HCT116 (cell line): ENCODE measurements at regions not wholly inside any gene's neighbourhood (a gene's known extent, or its start where the extent isn't known, plus 50 kb on each side); places are given as distances from the start of the nearest gene placed in this dataset.

Experiments
- ATAC-seq: fragments of 200-7000 bp; cut with Tn5 transposase; 2 replicates; pipeline ENCODE4 v1.9.1; 2020; ENCODE audit warnings: mild to moderate bottlenecking, moderate library complexity
- BruUV-seq: library from RNA; stranded (reverse); fragments of 400-500 nt; replicated peaks from 2 replicates; lab custom pipeline; 2021; lab: Mats Ljungman, UMichigan
- CTCF ChIA-PET: fragments of 300-600 bp; sonication (Branson Sonifier 250); formaldehyde crosslinking; loops from one replicate; lab custom pipeline; 2021; ENCODE audit warnings: antibody characterized with exemption; lab: Charles Lee
- POLR2A ChIA-PET: fragments of 300-600, 350-600 bp; sonication (Branson Sonifier 250); formaldehyde crosslinking; loops from one replicate; lab custom pipeline; 2021; ENCODE audit warnings: antibody characterized with exemption; lab: Charles Lee
- RAD21 ChIA-PET, 2 experiments: fragments of 300-600 bp; sonication (Branson Sonifier 250); formaldehyde crosslinking; loops; one replicate each; lab custom pipeline; 2023; ENCODE audit warnings: low total read pairs in 2 of 2; ENCODE audit not compliant: uncharacterized antibody in 2 of 2, unreplicated experiment in 2 of 2, low non-redundant PET in 1 of 2; lab: Charles Lee
- DNase-seq: peaks from one replicate; pipeline ENCODE4 v3.0.0-alpha.2; 2010; ENCODE audit warnings: low read depth, low spot score
- H2AFZ ChIP-seq: fragments of 200-600 bp; shearing (Covaris generic), sonication (generic); 2 replicates; pipeline ENCODE4 v1.6.1; 2017; ENCODE audit warnings: low read depth, mixed run types, mixed read lengths, antibody characterized with exemption, low read length; ENCODE audit not compliant: poor library complexity, severe bottlenecking
- H3K27ac ChIP-seq: 2 replicates; pipeline ENCODE4 v1.5.1; 2012; ENCODE audit warnings: low read depth, low read length
- H3K27me3 ChIP-seq: fragments of 200-600 bp; sonication (generic); 2 replicates; pipeline ENCODE4 v1.6.1; 2016; ENCODE audit warnings: mixed run types, low read length, mixed read lengths; ENCODE audit not compliant: insufficient read depth
- H3K36me3 ChIP-seq, 2 experiments: fragments of 200-500 bp in 1 of 2; fragments of 200-600 bp in 1 of 2; sonication (Bioruptor generic) in 1 of 2; sonication (generic) in 1 of 2; 2 replicates each; pipeline versions ENCODE4 v1.5.1 to v1.6.1; 2014 to 2016; ENCODE audit warnings: low read length in 2 of 2, inconsistent platforms in 1 of 2, mixed read lengths in 1 of 2, mixed run types in 1 of 2; ENCODE audit not compliant: insufficient read depth in 2 of 2, control insufficient read depth in 1 of 2
- H3K4me1 ChIP-seq, 2 experiments: fragments of 200-600 bp in 1 of 2; sonication (generic) in 1 of 2; 2 replicates each; pipeline versions ENCODE4 v1.5.1 to v1.6.1; 2012 to 2017; ENCODE audit warnings: low read length in 2 of 2, inconsistent platforms in 1 of 2, mild to moderate bottlenecking in 1 of 2, mixed read lengths in 1 of 2, mixed run types in 1 of 2, moderate library complexity in 1 of 2; ENCODE audit not compliant: insufficient read depth in 2 of 2, control insufficient read depth in 1 of 2
- H3K4me2 ChIP-seq: fragments of 200-600 bp; sonication (generic); 2 replicates; pipeline ENCODE4 v1.6.1; 2017; ENCODE audit warnings: mixed run types, low read length, mixed read lengths
- H3K4me3 ChIP-seq, 2 experiments: fragments of 200-600 bp in 1 of 2; sonication (generic) in 1 of 2; replicated peaks in 1 of 2; 2 replicates each; pipeline ENCODE4 v1.5.1; 2011 to 2016; ENCODE audit warnings: low read length in 2 of 2, control low read depth in 1 of 2, low read depth in 1 of 2, mild to moderate bottlenecking in 1 of 2, mixed read lengths in 1 of 2, mixed run types in 1 of 2
- H3K79me2 ChIP-seq: fragments of 200-600 bp; sonication (generic); 2 replicates; pipeline ENCODE4 v1.6.1; 2017; ENCODE audit warnings: mild to moderate bottlenecking, mixed run types, low read length, moderate library complexity, mixed read lengths; ENCODE audit not compliant: insufficient read depth
- H3K9ac ChIP-seq: fragments of 200-600 bp; sonication (generic); 2 replicates; pipeline ENCODE4 v1.6.1; 2016; ENCODE audit warnings: low read length, mixed read lengths
- H3K9me2 ChIP-seq: fragments of 200-600 bp; sonication (generic), shearing (Covaris generic); 2 replicates; pipeline ENCODE4 v1.6.1; 2017; ENCODE audit warnings: mixed run types, mild to moderate bottlenecking, moderate library complexity; ENCODE audit not compliant: insufficient read depth
- H3K9me3 ChIP-seq, 2 experiments: fragments of 200-500 bp in 1 of 2; fragments of 200-600 bp in 1 of 2; sonication (Bioruptor generic) in 1 of 2; sonication (generic) in 1 of 2; 2 replicates each; pipeline ENCODE4 v1.6.1; 2014 to 2017; ENCODE audit warnings: low read length in 2 of 2, mixed read lengths in 2 of 2, inconsistent platforms in 1 of 2, low read depth in 1 of 2, mild to moderate bottlenecking in 1 of 2, mixed run types in 1 of 2, moderate library complexity in 1 of 2; ENCODE audit not compliant: control insufficient read depth in 1 of 2, insufficient read depth in 1 of 2
- H4K20me1 ChIP-seq: fragments of 200-600 bp; sonication (generic), shearing (Covaris generic); 2 replicates; pipeline ENCODE4 v1.6.1; 2017; ENCODE audit warnings: mixed run types, mild to moderate bottlenecking, moderate library complexity; ENCODE audit not compliant: insufficient read depth
- CBX3 ChIP-seq: IDR thresholded peaks from 2 replicates; pipeline ENCODE4 v1.6.1; 2012; ENCODE audit warnings: low read depth
- CEBPB ChIP-seq: IDR thresholded peaks from 2 replicates; pipeline ENCODE4 v1.6.1; 2012; ENCODE audit warnings: low read depth
- CTCF ChIP-seq, 3 experiments: fragments of 200-600 bp in 1 of 3; sonication (generic) in 1 of 3; IDR thresholded peaks in 2 of 3; conservative IDR thresholded peaks in 1 of 3; 2 replicates each; pipeline ENCODE4 v1.5.1; 2012 to 2017; ENCODE audit warnings: low read depth in 2 of 3, low read length in 2 of 3, antibody characterized with exemption in 1 of 3, borderline replicate concordance in 1 of 3, control low read depth in 1 of 3, mild to moderate bottlenecking in 1 of 3, mixed read lengths in 1 of 3, mixed run types in 1 of 3, moderate library complexity in 1 of 3; ENCODE audit not compliant: insufficient read depth in 1 of 3
- EGR1 ChIP-seq: IDR thresholded peaks from 2 replicates; pipeline ENCODE4 v1.6.1; 2012; ENCODE audit warnings: low read depth
- ELF1 ChIP-seq: IDR thresholded peaks from 2 replicates; pipeline ENCODE4 v1.6.1; 2012; ENCODE audit warnings: low read depth, borderline replicate concordance
- EZH2 ChIP-seq: fragments of 200-600 bp; sonication (generic); IDR thresholded peaks from 2 replicates; pipeline ENCODE4 v1.6.1; 2017; ENCODE audit warnings: antibody characterized with exemption, mixed run types
- FOSL1 ChIP-seq: IDR thresholded peaks from 2 replicates; pipeline ENCODE4 v1.6.1; 2012; ENCODE audit warnings: low read depth
- MAX ChIP-seq: IDR thresholded peaks from 2 replicates; pipeline ENCODE4 v1.6.1; 2012
- POLR2A ChIP-seq: IDR thresholded peaks from 2 replicates; pipeline ENCODE4 v1.7.0; 2011; ENCODE audit warnings: borderline replicate concordance; ENCODE audit not compliant: insufficient read depth, insufficient read length; ENCODE audit errors: extremely low read depth
- POLR2AphosphoS5 ChIP-seq: IDR thresholded peaks from 2 replicates; pipeline ENCODE4 v1.6.1; 2011; ENCODE audit warnings: mild to moderate bottlenecking, low read depth, low read length, moderate library complexity
- RAD21 ChIP-seq: IDR thresholded peaks from 2 replicates; pipeline ENCODE4 v1.6.1; 2012; ENCODE audit warnings: low read depth, mild to moderate bottlenecking
- REST ChIP-seq: IDR thresholded peaks from 2 replicates; pipeline ENCODE4 v1.6.1; 2012; ENCODE audit warnings: low read depth
- SIN3A ChIP-seq: IDR thresholded peaks from 2 replicates; pipeline ENCODE4 v1.6.1; 2012; ENCODE audit warnings: low read depth
- SP1 ChIP-seq: IDR thresholded peaks from 2 replicates; pipeline ENCODE4 v1.6.1; 2012; ENCODE audit warnings: low read depth
- YY1 ChIP-seq: IDR thresholded peaks from 2 replicates; pipeline ENCODE4 v1.6.1; 2011; ENCODE audit warnings: low read length, low read depth, moderate library complexity, mild to moderate bottlenecking; ENCODE audit not compliant: insufficient replicate concordance; ENCODE audit errors: extremely low read depth
- ZBTB33 ChIP-seq: IDR thresholded peaks from 2 replicates; pipeline ENCODE4 v1.6.1; 2011; ENCODE audit warnings: mild to moderate bottlenecking, low read length, moderate library complexity; ENCODE audit not compliant: insufficient replicate concordance; ENCODE audit errors: extremely low read depth
- ZFX ChIP-seq: fragments of 450-650 bp; IDR thresholded peaks from 2 replicates; pipeline ENCODE4 v1.6.1; 2017
- ZNF274 ChIP-seq: fragments of 200-500 bp; sonication (Bioruptor generic); IDR thresholded peaks from 2 replicates; pipeline ENCODE4 v1.6.1; 2014; ENCODE audit warnings: mild to moderate bottlenecking, low read depth, low read length, inconsistent platforms
- intact Hi-C: fragments of 100-400 bp; cut with micrococcal nuclease; formaldehyde crosslinking; loops from 2 replicates; pipeline ENCODE4 v1.10.0; 2022

DNA sequence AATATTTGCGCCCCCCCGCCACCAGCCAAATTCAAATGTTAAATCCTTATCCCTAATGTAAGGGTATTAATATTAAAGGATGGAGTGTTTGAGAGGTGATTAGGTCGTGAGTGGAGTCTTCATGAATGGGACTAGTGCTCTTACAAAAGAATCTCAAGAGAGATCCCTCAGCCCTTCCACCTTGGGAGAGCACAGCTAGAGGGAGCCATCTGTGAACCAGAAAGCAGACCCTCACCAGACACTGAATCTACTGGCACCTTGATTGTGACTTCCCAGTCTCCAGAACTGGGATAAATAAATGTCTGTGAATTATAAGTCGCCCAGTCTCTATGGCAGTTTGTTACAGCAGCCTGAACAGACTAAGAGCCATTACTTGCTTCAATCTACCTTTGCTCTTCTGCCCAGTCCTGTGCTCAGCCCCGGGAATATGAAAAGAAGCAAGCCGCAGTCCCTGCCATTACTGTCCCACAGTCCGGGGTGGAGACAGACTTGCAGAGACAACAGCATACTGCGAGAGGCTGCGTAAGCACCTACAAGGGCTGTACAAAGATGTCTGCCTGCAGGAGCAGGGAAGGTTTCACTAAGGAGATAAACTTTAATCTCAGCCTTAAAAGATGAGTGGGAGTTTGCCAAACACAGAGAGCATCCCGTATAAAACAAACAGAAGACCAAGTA, 110.7 kb upstream of the TMCO5A start:
- no peak for DNase-seq
- H3K9ac ChIP-seq = no peak overlapping the region
- ChIA-PET RAD21 (no interaction called here), POLR2A (no interaction called here), CTCF (interaction anchor here (1.0 kb wide), 1 partner anchor 59 kb away, joined by 3 read pairs; no protein-coding TSS in a partner anchor)
- no peaks in the 10 kb centered on the region for H3K9me3 ChIP-seq
- no peak overlapping the region for H3K4me3 ChIP-seq
- no peaks in the 10 kb centered on the region for H3K79me2 ChIP-seq
- 0 out of 2 replicates have a peak, but pooled peaks cover 1% of the 10 kb centered on the region for H3K27me3 ChIP-seq
- H3K36me3 ChIP-seq = no peaks in the 10 kb centered on the region
- BruUV-seq = no TSS peak
- ATAC-seq = no peak
- H3K9me2 ChIP-seq = no peaks in the 10 kb centered on the region
- no peak overlapping the region for H3K4me2 ChIP-seq
- H3K27ac ChIP-seq = no peak overlapping the region
- H2AFZ ChIP-seq = no peak overlapping the region
- intact Hi-C loops = no loop called here
- H4K20me1 ChIP-seq = no peaks in the 10 kb centered on the region
- H3K4me1 ChIP-seq = peaks cover 0 to 12% of the 10 kb centered on the region in 2 experiments; a peak in 2 of 4 replicates
- no peak for TF ChIP-seq EGR1
- TF ChIP-seq FOSL1 = no peak
- TF ChIP-seq POLR2AphosphoS5 = no peak
- no peak for TF ChIP-seq EZH2
- no peak for TF ChIP-seq ZBTB33
- TF ChIP-seq CTCF (IDR thresholded peaks at IDR 0.05 in 2 of 3, conservative IDR thresholded peaks at IDR 0.05 in 1 of 3; ENCODE audit: borderline replicate concordance in 1 of 3, insufficient read depth in 1 of 3, low read depth in 2 of 3, low read length in 2 of 3) = no peak
- TF ChIP-seq SIN3A = no peak
- TF ChIP-seq CEBPB = no peak
- TF ChIP-seq POLR2A = no peak
- TF ChIP-seq ZNF274 = no peak
- TF ChIP-seq YY1 = no peak
- TF ChIP-seq REST = no peak
- no peak for TF ChIP-seq RAD21
- TF ChIP-seq CBX3 = no peak
- TF ChIP-seq SP1 = no peak
- no peak for TF ChIP-seq ZFX
- TF ChIP-seq ELF1 = no peak
- no peak for TF ChIP-seq MAX
- TF ChIP-seq, all 23 proteins: peak for 0
